Smooth muscle cell (in vitro differentiated cells): ENCODE measurements at regions not wholly inside any gene's neighbourhood (a gene's known extent, or its start where the extent isn't known, plus 50 kb on each side); places are given as distances from the start of the nearest gene placed in this dataset.
"Not testable (repeated sequence)": the region's sequence is repeated elsewhere in the genome, so short reads cannot be mapped to it uniquely, and the experiment has no call there.

Experiments used
- DNase-seq: peaks from one replicate; lab custom pipeline; 2025; ENCODE audit not compliant: unreplicated experiment; lab: John Stamatoyannopoulos, UW
- H2AFZ ChIP-seq: fragments of 200-600 bp; sonication (generic); 2 replicates; pipeline ENCODE4 v1.6.0; 2016; ENCODE audit warnings: antibody characterized with exemption, low read depth, mild to moderate bottlenecking
- H3F3A ChIP-seq: fragments of 200-600 bp; sonication (generic); 2 replicates; pipeline ENCODE4 v1.6.0; 2017; ENCODE audit warnings: antibody characterized with exemption, low read depth
- H3K27ac ChIP-seq: fragments of 200-600 bp; sonication (generic); 2 replicates; pipeline ENCODE4 v1.5.1; 2016; ENCODE audit warnings: low read depth, mild to moderate bottlenecking
- H3K27me3 ChIP-seq: fragments of 200-600 bp; sonication (generic); 2 replicates; pipeline ENCODE4 v1.6.1; 2016; ENCODE audit warnings: low read depth, mild to moderate bottlenecking
- H3K36me3 ChIP-seq: fragments of 200-600 bp; sonication (generic); 2 replicates; pipeline ENCODE4 v1.5.1; 2016; ENCODE audit warnings: low read depth
- H3K4me1 ChIP-seq: fragments of 200-600 bp; sonication (generic); 2 replicates; pipeline ENCODE4 v1.5.1; 2016; ENCODE audit warnings: low read depth
- H3K4me2 ChIP-seq: fragments of 200-600 bp; sonication (generic); 2 replicates; pipeline ENCODE4 v1.6.0; 2016; ENCODE audit warnings: mild to moderate bottlenecking
- H3K4me3 ChIP-seq: fragments of 200-600 bp; sonication (generic); 2 replicates; pipeline ENCODE4 v1.5.1; 2016; ENCODE audit warnings: mild to moderate bottlenecking
- H3K79me2 ChIP-seq: fragments of 200-600 bp; sonication (generic); 2 replicates; pipeline ENCODE4 v1.6.0; 2016; ENCODE audit warnings: low read depth, mild to moderate bottlenecking
- H3K9ac ChIP-seq: fragments of 200-600 bp; sonication (generic); 2 replicates; pipeline ENCODE4 v1.6.0; 2016; ENCODE audit warnings: low read depth
- H3K9me3 ChIP-seq: fragments of 200-600 bp; sonication (generic); replicated peaks from 2 replicates; pipeline ENCODE4 v1.5.1; 2016; ENCODE audit warnings: low read depth
- H4K20me1 ChIP-seq: fragments of 200-600 bp; sonication (generic); 2 replicates; pipeline ENCODE4 v1.6.0; 2016; ENCODE audit warnings: low read depth
- CTCF ChIP-seq: fragments of 200-600 bp; sonication (generic); IDR thresholded peaks from 2 replicates; pipeline ENCODE4 v1.5.1; 2017; ENCODE audit warnings: borderline replicate concordance, mild to moderate bottlenecking, antibody characterized with exemption; ENCODE audit not compliant: insufficient read depth, poor library complexity, severe bottlenecking
- WGBS: methylation state at CpG from one replicate; pipeline ENCODE4 v1.1.7; 2016; ENCODE audit warnings: low lambda C conversion rate; 5-methylcytosine and 5-hydroxymethylcytosine counted together

DNA sequence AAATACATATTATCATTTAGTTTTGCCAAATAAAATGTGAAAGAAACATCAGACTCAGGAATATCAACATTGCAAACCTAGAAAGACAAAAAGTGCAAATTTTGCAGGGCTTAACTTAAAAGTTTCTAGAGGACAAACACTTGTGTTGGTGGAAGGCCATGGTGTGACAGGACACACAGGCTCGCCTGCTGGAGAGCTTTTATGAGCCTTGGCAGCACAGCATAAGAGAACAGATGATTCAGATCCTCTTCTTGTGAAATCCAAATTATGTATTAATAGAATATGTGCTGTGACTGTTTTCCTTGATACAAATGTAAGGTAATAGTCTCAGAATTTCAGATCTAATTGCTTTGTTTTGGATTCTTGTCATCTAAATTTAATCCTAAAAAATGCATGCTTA lies 72.9 kb upstream of the ABCB5 start:
- Histone ChIP-seq H3K36me3 (no peaks in the 10 kb centered on the region), H2AFZ (no peak overlapping the region), H4K20me1 (no peaks in the 10 kb centered on the region), H3K9me3 (no peaks in the 10 kb centered on the region), H3K79me2 (no peaks in the 10 kb centered on the region), H3K4me3 (no peak overlapping the region), H3K4me1 (peaks cover 4% of the 10 kb centered on the region), H3K9ac (no peak overlapping the region), H3K4me2 (no peak overlapping the region), H3K27me3 (no peaks in the 10 kb centered on the region), H3K27ac (peak overlapping the region; percentile 58), H3F3A (no peaks in the 10 kb centered on the region)
- TF ChIP-seq CTCF: no peak
- WGBS: 18% methylated on average over 1 of the region's 1 CpG
- no peak for DNase-seq

- 85% methylated on average over 1 of the region's 1 CpG for WGBS
- no peak for TF ChIP-seq CTCF
- Histone ChIP-seq H3K27ac (no peak overlapping the region), H3K36me3 (no peaks in the 10 kb centered on the region), H3K79me2 (no peaks in the 10 kb centered on the region), H3K9me3 (no peaks in the 10 kb centered on the region), H3K4me1 (peaks cover 4% of the 10 kb centered on the region), H3K9ac (no peak overlapping the region), H3K4me2 (no peak overlapping the region), H3K27me3 (no peaks in the 10 kb centered on the region), H3K4me3 (no peak overlapping the region), H2AFZ (no peak overlapping the region), H4K20me1 (no peaks in the 10 kb centered on the region), H3F3A (no peaks in the 10 kb centered on the region)
- no peak for DNase-seq
These were observed 72.0 kb upstream of the ABCB5 start for GRCh38 chr7:20543500-20543899.

DNA sequence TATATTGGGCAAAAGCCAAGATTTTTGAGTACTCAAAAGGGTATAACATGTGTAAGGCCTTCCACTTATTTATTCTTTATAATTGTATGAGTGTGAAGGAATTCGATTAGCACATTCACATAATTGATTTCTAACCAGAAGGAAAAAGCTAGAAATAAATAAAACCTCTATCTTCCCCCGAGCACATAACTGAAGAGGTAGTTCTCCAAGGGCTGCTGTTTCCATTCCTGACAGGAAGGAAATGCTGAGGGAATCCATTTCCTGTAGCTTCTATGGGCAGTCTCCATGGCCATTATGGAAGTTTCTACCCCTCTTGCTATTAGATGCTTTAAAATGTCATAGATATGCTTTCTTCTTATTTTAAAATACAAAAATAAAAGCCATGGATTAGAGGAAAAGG lies 70.5 kb upstream of the ABCB5 start:
- TF ChIP-seq CTCF: no peak
- no peak for DNase-seq
- no peak overlapping the region for H3K9ac ChIP-seq
- peaks cover 4% of the 10 kb centered on the region for H3K4me1 ChIP-seq
- H2AFZ ChIP-seq: no peak overlapping the region
- no peaks in the 10 kb centered on the region for H4K20me1 ChIP-seq
- 92% methylated on average over 2 of the region's 2 CpGs for WGBS
- H3K27ac ChIP-seq: no peak overlapping the region
- H3K9me3 ChIP-seq: no peaks in the 10 kb centered on the region
- no peaks in the 10 kb centered on the region for H3K27me3 ChIP-seq
- H3K36me3 ChIP-seq: no peaks in the 10 kb centered on the region
- no peak overlapping the region for H3K4me2 ChIP-seq
- H3K79me2 ChIP-seq: no peaks in the 10 kb centered on the region
- no peaks in the 10 kb centered on the region for H3F3A ChIP-seq
- H3K4me3 ChIP-seq: no peak overlapping the region

DNA sequence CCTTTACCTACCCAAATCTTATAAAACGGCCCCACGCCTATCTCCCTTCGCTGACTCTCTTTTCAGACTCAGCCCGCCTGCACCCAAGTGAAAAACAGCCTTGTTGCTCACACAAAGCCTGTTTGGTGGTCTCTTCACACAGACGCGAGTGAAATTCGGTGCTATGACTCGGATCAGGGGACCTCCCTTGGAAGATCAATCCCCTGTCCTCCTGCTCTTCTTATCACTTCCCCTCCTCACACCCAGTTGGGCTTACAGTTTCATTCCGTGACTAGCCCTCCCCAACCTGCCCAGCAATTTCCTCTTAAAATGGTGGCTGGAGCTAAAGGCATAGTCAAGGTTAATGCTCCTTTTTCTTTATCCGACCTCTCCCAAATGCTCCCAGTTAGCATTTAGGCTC lies 68.5 kb upstream of the ABCB5 start:
- not testable (repeated sequence) for H3K27me3 ChIP-seq, H2AFZ ChIP-seq, DNase-seq, H3K36me3 ChIP-seq, H3K9me3 ChIP-seq, H3K9ac ChIP-seq, H3K4me3 ChIP-seq, H3K4me1 ChIP-seq, H3K79me2 ChIP-seq, H3K4me2 ChIP-seq, H4K20me1 ChIP-seq, H3F3A ChIP-seq, H3K27ac ChIP-seq
- 94% methylated on average over 10 of the region's 10 CpGs for WGBS
